AG10803 (cell line): ENCODE measurements at regions not wholly inside any gene's neighbourhood (a gene's known extent, or its start where the extent isn't known, plus 50 kb on each side); places are given as distances from the start of the nearest gene placed in this dataset.

Source experiments
- DNase-seq: peaks from one replicate; pipeline ENCODE4 v3.0.0; 2010; ENCODE audit warnings: low read depth
- H3K4me3 ChIP-seq: 2 replicates; pipeline ENCODE4 v1.5.1; 2011; ENCODE audit warnings: mild to moderate bottlenecking, low read length, control low read depth
- CTCF ChIP-seq: conservative IDR thresholded peaks from 2 replicates; pipeline ENCODE4 v1.5.1; 2011; ENCODE audit warnings: mild to moderate bottlenecking, low read length, control low read depth, inconsistent platforms

GRCh38 chr18:70672581-70672980 is 383.7 kb downstream of the SOCS6 start:
- no peak for DNase-seq
- no peak for TF ChIP-seq CTCF
- H3K4me3 ChIP-seq = no peak overlapping the region

GRCh38 chr18:70671889-70672565 is 383.2 kb downstream of the SOCS6 start:
- no peak for TF ChIP-seq CTCF
- no peak overlapping the region for H3K4me3 ChIP-seq
- no peak for DNase-seq

- H3K4me3 ChIP-seq = no peak overlapping the region
- no peak for DNase-seq
- no peak for TF ChIP-seq CTCF
These were observed 378.1 kb downstream of the SOCS6 start for GRCh38 chr18:70666936-70667335.

GRCh38 chr18:70663141-70663540 is 374.3 kb downstream of the SOCS6 start:
- TF ChIP-seq CTCF = no peak
- no peak overlapping the region for H3K4me3 ChIP-seq
- DNase-seq = no peak

- no peak overlapping the region for H3K4me3 ChIP-seq
- no peak for TF ChIP-seq CTCF
- no peak for DNase-seq
These were observed 373.7 kb downstream of the SOCS6 start for GRCh38 chr18:70662588-70662987.

- no peak for DNase-seq
- no peak overlapping the region for H3K4me3 ChIP-seq
- TF ChIP-seq CTCF = no peak
These were observed 370.4 kb downstream of the SOCS6 start for GRCh38 chr18:70659036-70659925.

- no peak for DNase-seq
- no peak overlapping the region for H3K4me3 ChIP-seq
- no peak for TF ChIP-seq CTCF
These were observed 364.8 kb downstream of the SOCS6 start for GRCh38 chr18:70653671-70654070.
